IgD-negative memory B cell (primary cell): ENCODE measurements at regions not wholly inside any gene's neighbourhood (a gene's known extent, or its start where the extent isn't known, plus 50 kb on each side); places are given as distances from the start of the nearest gene placed in this dataset.
"Not testable (repeated sequence)": the region's sequence is repeated elsewhere in the genome, so short reads cannot be mapped to it uniquely, and the experiment has no call there.

Source experiments
- H3K27ac Mint-ChIP-seq, 3 donors: one replicate each; pipeline ENCODE4 v1.8.0; 2020 to 2022; ENCODE audit warnings: mild to moderate bottlenecking in 3 of 3, mixed read lengths in 3 of 3, moderate library complexity in 1 of 3
- H3K27me3 Mint-ChIP-seq: one replicate; pipeline ENCODE4 v1.8.0; 2021; ENCODE audit warnings: mixed read lengths
- H3K36me3 Mint-ChIP-seq: one replicate; pipeline ENCODE4 v1.8.0; 2020; ENCODE audit warnings: mild to moderate bottlenecking, mixed read lengths
- H3K4me1 Mint-ChIP-seq, 3 donors: one replicate each; pipeline ENCODE4 v1.8.0; 2020 to 2022; ENCODE audit warnings: mixed read lengths in 3 of 3, mild to moderate bottlenecking in 1 of 3
- H3K4me3 Mint-ChIP-seq, 4 donors: one replicate each; pipeline ENCODE4 v1.8.0; 2020 to 2022; ENCODE audit warnings: mild to moderate bottlenecking in 4 of 4, mixed read lengths in 4 of 4, moderate library complexity in 3 of 4
- H3K9me3 Mint-ChIP-seq, 3 donors: one replicate each; pipeline ENCODE4 v1.8.0; 2020 to 2021; ENCODE audit warnings: mixed read lengths in 3 of 3, mild to moderate bottlenecking in 1 of 3

DNA sequence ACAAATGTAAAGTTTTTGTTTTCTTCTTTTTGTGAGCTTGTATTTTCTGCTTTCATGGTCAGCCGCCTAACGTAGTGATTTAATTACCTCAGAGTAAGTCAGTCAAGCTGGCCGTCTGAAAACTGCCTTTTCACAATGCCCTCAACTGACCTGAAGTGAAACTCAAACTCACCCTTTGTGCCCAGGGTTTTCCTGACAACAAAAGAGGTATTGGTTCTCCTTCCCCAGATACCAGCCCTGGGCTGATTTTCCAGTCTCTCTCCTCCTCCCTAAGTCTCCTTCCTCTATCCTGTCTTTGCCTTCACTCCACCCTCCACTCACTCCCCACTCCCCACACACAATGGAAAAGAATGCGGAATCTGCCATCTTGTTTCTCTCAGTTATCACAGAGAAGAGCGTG, 184.5 kb upstream of the HEY2 start:
- H3K9me3 Mint-ChIP-seq: peaks cover 0 to 4% (median 0%) of the 10 kb centered on the region in 3 donors
- H3K36me3 Mint-ChIP-seq: no peaks in the 10 kb centered on the region
- H3K4me3 Mint-ChIP-seq: no peak overlapping the region
- no peak overlapping the region for H3K27ac Mint-ChIP-seq
- peaks cover 0 to 3% (median 2%) of the 10 kb centered on the region in 3 donors for H3K4me1 Mint-ChIP-seq
- H3K27me3 Mint-ChIP-seq: peaks cover 2% of the 10 kb centered on the region

DNA sequence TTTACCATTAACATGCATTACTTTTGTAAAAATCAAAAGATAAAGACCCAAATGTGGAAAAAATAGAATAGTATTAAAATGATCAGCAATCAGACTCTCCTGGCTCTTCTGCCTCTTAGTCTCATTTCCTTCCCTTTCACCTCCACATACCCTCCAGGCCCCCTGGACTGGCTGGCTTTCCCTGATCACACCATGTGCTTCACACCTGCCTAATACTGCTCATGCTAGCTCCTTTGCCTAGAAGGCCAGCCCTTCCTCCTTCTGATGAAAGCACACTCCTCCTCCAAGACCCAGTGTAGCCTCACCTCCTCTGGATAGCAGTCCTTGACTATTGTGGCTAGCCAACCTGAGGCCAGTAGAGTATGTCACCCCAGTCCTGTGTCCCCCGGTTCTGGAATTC, 182.0 kb upstream of the HEY2 start:
- Mint-ChIP-seq H3K27me3 (peaks cover 4% of the 10 kb centered on the region), H3K4me3 (no peak overlapping the region), H3K4me1 (peaks cover 0 to 5% (median 1%) of the 10 kb centered on the region in 3 donors), H3K36me3 (no peaks in the 10 kb centered on the region), H3K9me3 (peaks cover 0 to 4% (median 0%) of the 10 kb centered on the region in 3 donors), H3K27ac (no peak overlapping the region)

DNA sequence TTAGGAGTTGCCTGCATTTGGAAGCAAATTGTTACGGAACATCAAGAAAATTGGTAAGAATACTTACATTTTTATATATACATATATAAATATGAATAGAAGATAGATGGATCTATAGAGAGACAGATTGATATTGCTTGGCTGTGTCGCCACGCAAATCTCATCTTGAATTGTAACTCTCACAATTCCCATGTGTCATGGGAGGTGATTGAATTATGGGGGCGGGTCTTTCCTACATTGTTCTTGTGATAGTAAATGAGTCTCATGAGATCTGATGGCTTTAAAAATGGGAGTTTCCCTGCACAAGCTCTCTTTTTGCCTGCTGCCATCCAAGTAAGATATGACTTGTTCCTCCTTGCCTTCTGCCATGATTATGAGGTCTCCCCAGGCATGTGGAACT, 180.8 kb upstream of the HEY2 start:
- Mint-ChIP-seq H3K4me1 (peaks cover 0 to 5% (median 1%) of the 10 kb centered on the region in 3 donors), H3K27me3 (peaks cover 4% of the 10 kb centered on the region), H3K9me3 (peaks cover 0 to 4% (median 0%) of the 10 kb centered on the region in 3 donors), H3K4me3 (no peak overlapping the region), H3K36me3 (no peaks in the 10 kb centered on the region), H3K27ac (no peak overlapping the region)

DNA sequence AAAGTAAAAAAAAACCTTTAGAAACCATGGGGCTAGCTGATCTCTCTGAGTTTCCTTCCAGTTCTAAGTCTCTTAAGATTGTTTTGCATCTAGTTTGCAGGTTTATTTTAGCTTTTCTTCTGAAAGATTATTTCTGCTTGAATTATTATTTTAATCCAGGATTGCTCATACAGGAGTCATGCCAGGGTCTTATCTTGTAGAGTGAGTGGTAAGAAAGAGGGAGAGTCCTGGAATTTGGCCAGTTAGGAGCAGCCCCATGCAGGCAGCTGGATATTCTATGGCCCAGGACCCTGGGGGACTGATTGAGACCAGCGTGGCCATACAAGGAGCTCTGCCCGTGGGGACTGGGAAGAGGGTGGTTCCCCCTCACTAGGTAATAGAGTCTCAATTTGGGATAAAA, 178.9 kb upstream of the HEY2 start:
- no peaks in the 10 kb centered on the region for H3K9me3 Mint-ChIP-seq
- H3K36me3 Mint-ChIP-seq: no peaks in the 10 kb centered on the region
- peaks cover 0 to 5% (median 1%) of the 10 kb centered on the region in 3 donors for H3K4me1 Mint-ChIP-seq
- peaks cover 5% of the 10 kb centered on the region for H3K27me3 Mint-ChIP-seq
- H3K4me3 Mint-ChIP-seq: no peak overlapping the region
- no peak overlapping the region for H3K27ac Mint-ChIP-seq

DNA sequence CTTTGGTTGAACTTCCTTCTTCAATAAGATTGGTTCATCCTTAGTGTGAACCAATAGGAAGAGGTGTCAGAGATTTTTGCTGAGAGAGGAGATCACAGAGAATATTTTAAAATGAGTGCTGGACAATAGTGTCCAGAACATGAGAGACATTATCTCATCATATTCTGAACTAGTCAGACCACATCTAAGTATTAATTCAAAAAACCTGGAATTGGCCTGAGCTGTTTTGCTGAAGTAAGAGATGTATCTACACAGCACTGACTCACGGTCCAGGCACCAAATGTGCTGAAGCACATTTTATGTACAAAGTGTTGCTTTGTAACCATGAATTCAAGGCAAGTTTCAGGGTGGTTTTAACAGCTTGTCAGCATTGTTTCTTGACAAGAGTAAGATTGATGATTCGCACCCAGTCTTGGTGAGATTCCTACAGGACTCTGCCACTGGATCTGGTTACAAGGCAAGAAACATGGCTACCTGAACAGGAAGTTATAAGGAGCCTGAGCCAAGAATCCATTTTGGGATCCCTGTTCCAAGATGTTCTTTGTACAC, 178.2 kb upstream of the HEY2 start:
- Mint-ChIP-seq H3K4me3 (no peak overlapping the region), H3K9me3 (no peaks in the 10 kb centered on the region), H3K27ac (no peak overlapping the region), H3K4me1 (peaks cover 0 to 5% (median 1%) of the 10 kb centered on the region in 3 donors), H3K27me3 (peaks cover 6% of the 10 kb centered on the region), H3K36me3 (no peaks in the 10 kb centered on the region)

DNA sequence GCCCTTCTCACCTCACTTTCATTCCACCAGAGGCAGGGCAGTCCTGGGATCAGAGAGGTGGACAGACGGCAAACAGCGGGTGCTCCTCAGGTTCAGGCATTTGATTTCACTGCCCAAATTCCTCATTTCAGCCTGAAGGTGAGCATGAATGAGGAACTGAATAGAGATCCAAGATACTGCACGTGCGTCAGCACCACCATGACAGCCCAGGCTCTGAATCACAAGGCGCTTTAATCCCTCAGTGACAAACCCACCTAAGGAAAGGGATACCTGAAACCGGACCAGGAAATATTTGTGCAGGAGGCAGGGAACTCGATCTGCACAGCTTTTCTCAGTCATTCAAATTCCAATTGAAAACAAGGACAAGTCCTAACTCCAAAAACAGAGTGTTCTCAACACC, 174.8 kb upstream of the HEY2 start:
- Mint-ChIP-seq H3K4me3 (no peak overlapping the region), H3K4me1 (peaks cover 0 to 5% (median 0%) of the 10 kb centered on the region in 3 donors), H3K27ac (no peak overlapping the region), H3K27me3 (peaks cover 8% of the 10 kb centered on the region), H3K9me3 (no peaks in the 10 kb centered on the region), H3K36me3 (no peaks in the 10 kb centered on the region)

DNA sequence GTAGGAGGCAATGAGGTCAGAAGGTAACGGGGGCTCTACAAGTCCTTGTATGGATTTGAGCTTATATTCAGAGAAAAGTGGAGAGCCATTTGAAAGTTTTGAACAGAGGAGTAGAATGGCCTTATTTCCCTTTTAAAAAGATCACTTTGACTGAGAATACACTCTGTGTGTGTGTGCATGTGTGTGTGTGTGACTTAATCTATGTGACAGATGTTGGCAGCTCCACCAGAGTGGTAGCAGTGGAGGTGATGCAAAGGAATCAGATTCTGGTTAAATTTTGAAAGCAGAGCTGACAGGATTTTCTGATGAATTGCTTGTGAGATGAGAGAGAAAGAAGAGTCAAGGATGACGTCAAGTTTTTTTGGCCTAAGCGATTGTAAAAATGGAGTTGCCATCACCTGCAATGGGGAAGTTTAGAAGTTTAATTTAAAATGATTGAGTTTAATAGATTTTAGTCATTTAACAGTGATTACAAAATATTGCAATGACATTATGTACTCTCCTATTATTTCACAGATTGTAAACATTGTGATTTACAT, 172.2 kb upstream of the HEY2 start:
- H3K27me3 Mint-ChIP-seq: peaks cover 6% of the 10 kb centered on the region
- no peak overlapping the region for H3K27ac Mint-ChIP-seq
- no peaks in the 10 kb centered on the region for H3K4me1 Mint-ChIP-seq
- H3K36me3 Mint-ChIP-seq: no peaks in the 10 kb centered on the region
- no peaks in the 10 kb centered on the region for H3K9me3 Mint-ChIP-seq
- no peak overlapping the region for H3K4me3 Mint-ChIP-seq

DNA sequence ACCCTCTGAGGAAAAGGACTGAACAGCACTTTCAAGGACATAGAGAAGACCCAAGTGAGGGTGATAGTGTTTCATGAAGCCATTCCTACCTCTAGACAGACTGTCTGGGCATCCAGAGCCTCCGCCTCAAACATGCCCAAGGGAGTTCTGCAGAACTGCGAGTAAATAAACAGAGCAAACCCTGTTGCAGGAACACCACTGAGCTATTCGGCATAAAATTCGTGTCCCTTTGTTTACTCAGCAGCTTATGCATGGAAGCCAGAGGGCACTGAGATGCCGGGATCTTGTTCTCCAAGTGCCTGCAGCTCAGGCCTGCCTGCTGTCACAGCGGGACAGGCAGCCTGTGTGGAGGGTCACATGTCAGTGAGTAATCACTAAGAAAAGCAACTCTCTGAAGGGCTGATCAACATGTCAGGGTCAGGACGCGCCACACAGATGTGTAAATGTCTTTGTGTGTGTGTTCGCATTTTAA, 164.9 kb upstream of the HEY2 start:
- H3K27me3 Mint-ChIP-seq: no peaks in the 10 kb centered on the region
- peaks cover 0 to 2% (median under 1%) of the 10 kb centered on the region in 3 donors for H3K9me3 Mint-ChIP-seq
- H3K36me3 Mint-ChIP-seq: no peaks in the 10 kb centered on the region
- no peaks in the 10 kb centered on the region for H3K4me1 Mint-ChIP-seq
- H3K27ac Mint-ChIP-seq: no peak overlapping the region
- H3K4me3 Mint-ChIP-seq: no peak overlapping the region

DNA sequence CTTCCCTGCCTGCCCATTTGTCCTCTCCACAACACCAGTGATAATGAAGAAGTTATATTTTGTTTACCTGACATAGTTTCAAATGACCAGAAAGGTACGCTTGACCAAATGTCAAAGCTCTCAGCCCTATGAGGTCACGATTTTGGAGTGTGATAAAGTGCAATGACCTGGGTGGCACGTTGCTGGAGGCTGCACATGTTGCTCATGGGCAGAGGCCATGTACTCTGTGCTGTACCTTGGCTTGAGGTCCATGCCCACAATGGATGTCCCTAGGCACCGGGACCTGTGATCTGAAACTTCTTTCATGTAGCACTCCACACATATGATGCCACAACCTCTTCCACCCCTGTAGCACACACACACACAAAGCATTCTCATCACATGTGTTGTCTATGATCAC, 164.0 kb upstream of the HEY2 start:
- Mint-ChIP-seq H3K36me3 (no peaks in the 10 kb centered on the region), H3K4me3 (no peak overlapping the region), H3K27ac (no peak overlapping the region), H3K9me3 (peaks cover 0 to 3% (median 2%) of the 10 kb centered on the region in 3 donors), H3K4me1 (no peaks in the 10 kb centered on the region), H3K27me3 (no peaks in the 10 kb centered on the region)

DNA sequence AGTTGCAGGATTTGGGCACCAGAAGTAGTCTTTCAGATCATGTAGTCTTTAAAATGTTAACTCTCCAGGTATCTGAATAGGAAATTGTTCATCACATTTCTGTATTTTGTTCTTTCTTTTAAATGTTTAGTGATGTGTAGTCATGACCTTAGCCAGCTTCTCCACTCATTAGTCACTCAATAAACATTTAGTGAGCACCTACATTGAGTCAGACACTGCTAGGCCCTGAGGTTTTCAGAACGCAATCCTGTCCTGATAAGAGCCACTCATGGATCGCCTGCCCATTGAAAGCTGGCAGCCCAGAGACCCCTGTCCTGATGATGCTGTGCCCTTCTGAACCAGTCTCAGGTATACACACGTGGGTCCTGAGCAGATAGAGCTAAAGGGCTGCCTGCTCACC, 163.4 kb upstream of the HEY2 start:
- Mint-ChIP-seq H3K36me3 (no peaks in the 10 kb centered on the region), H3K4me3 (no peak overlapping the region), H3K4me1 (no peaks in the 10 kb centered on the region), H3K27me3 (no peaks in the 10 kb centered on the region), H3K9me3 (peaks cover 0 to 3% (median 2%) of the 10 kb centered on the region in 3 donors), H3K27ac (no peak overlapping the region)

DNA sequence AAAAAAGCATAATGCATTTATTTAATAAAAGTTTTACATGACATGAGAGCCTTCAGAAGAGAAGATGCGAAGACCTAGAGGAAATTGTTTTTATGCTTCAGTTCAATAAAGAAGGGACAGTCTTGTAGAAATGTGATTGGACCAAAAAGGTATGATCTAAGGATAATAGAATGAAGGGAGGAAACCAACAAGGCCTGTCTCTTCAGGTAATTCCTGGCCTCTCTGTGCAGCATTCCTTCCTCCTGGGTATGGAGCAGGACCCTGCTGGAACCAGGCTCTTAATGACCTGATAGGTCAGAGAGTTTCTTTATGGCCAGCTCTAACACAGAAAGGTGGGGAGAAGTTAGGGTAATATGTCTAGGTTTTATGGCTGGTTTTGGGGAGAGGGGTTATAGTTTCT, 162.8 kb upstream of the HEY2 start:
- H3K4me1 Mint-ChIP-seq: no peaks in the 10 kb centered on the region
- H3K27ac Mint-ChIP-seq: no peak overlapping the region
- no peak overlapping the region for H3K4me3 Mint-ChIP-seq
- H3K36me3 Mint-ChIP-seq: no peaks in the 10 kb centered on the region
- no peaks in the 10 kb centered on the region for H3K27me3 Mint-ChIP-seq
- peaks cover 0 to 3% (median 2%) of the 10 kb centered on the region in 3 donors for H3K9me3 Mint-ChIP-seq

DNA sequence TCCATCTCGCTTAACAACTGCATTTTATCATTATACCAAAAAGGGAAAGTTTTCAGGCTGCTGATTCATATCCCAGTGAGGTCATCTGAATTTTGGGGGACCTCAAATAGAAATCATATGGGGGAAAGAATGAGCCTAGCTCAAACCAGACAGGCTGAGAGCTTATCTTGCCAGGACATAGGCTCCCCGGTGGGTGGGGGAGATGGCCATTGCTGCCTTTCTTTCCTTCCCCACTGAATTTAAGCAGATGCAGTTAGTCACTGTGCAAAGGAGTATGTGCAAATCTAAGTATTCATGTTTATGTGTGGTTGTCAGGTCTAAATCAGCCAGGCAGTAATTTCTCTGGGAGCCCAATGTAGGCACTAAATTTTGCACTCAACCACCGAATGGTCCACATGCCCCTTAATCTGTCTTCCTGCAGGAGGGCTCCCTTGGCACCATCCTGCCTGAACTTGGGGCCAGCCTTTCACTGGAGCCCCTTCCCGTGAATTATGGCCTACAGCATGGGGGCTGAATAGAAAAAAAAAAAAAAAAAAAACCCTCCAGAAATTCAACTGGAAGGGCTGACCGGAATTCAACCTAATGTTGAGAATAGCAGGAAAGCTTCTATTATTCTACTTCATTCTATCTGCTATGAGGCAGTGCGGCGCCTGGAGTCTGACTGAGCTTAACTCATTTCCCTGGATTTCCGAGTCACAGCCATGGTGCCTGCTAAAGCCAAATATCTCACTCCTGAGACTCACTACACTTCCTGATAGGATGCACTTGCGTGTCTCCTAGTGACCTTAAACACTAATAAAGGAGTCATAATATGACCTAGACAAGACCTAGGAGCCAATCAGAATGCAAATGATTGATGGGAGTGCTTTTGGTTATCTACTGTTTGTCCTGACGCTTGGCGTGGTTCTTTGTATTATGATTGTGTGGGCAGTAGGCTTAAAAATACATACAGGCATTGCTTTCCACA, 161.5 kb upstream of the HEY2 start:
- Mint-ChIP-seq H3K4me1 (no peaks in the 10 kb centered on the region), H3K9me3 (peaks cover 0 to 3% (median 0%) of the 10 kb centered on the region in 3 donors), H3K36me3 (no peaks in the 10 kb centered on the region), H3K27ac (no peak overlapping the region), H3K4me3 (no peak overlapping the region), H3K27me3 (no peaks in the 10 kb centered on the region)

DNA sequence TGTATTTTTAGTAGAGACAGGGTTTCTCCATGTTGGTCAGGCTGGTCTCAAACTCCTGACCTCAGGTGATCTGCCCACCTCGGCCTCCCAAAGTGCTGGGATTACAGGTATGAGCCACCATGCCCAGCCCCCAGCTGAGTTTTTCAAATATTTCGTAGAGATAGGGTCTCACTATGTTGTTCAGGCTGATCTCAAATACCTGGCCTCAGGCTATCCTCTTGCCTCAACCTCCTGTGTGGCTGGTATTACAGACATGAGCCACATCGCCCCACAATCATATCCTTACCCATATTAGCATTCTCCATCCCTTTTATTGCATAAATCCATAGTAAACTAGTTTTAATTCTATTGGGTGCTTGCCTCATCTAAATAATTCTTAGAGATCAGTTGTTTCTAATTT, 157.6 kb upstream of the HEY2 start:
- not testable (repeated sequence) for H3K4me1 Mint-ChIP-seq, H3K36me3 Mint-ChIP-seq, H3K27me3 Mint-ChIP-seq, H3K27ac Mint-ChIP-seq, H3K9me3 Mint-ChIP-seq, H3K4me3 Mint-ChIP-seq

DNA sequence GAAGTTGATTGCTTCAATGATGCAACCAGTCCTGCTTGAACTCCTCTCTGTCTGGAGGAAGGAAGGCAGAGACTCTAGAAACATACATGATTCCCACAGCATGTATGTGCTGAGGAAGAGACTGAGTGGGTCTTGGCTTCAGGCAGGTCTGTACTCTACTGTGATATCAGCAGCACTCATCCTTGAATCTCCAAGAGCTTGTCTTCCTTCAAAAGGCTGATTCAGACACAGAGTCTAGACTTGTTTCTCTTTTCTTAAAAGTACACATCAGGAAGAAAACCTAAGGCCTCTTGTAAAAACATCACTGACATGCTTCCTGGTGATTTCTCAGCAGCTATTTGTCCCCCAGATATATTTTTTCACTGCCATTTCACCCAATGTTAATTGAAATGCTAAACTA, 155.7 kb upstream of the HEY2 start:
- Mint-ChIP-seq H3K4me3 (no peak overlapping the region), H3K27ac (no peak overlapping the region)

DNA sequence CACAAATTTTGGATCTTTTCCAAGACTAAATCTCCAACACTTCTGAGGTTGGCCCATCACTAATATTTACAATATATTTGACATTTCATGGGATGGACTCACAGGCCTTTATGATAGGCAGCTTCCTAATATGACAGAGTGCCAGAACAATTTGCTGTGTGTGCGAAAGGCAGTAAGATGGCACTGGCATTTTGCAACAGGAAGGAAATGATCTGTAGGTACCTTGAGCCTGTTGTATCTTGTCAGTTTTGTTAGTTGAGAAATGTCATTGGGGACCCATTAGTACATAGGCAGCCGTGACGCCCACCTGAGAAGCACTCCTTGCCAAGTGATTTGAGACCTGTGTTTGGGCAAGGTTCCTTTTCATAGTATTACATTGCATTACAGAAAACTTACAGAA, 153.4 kb upstream of the HEY2 start:
- peaks cover 3% of the 10 kb centered on the region for H3K36me3 Mint-ChIP-seq
- H3K27me3 Mint-ChIP-seq: peaks cover 2% of the 10 kb centered on the region
- no peak overlapping the region for H3K27ac Mint-ChIP-seq
- H3K9me3 Mint-ChIP-seq: no peaks in the 10 kb centered on the region
- H3K4me3 Mint-ChIP-seq: no peak overlapping the region
- H3K4me1 Mint-ChIP-seq: peaks cover 0 to 2% (median 2%) of the 10 kb centered on the region in 3 donors

More for the DNA sequence above, 155.7 kb upstream of the HEY2 start:
- Mint-ChIP-seq H3K9me3 (peaks cover 0 to 3% (median 0%) of the 10 kb centered on the region in 3 donors), H3K36me3 (no peaks in the 10 kb centered on the region), H3K27me3 (peaks cover 2% of the 10 kb centered on the region), H3K4me1 (peaks cover 0 to 2% (median 2%) of the 10 kb centered on the region in 3 donors)
